ENCODE measurements at regions not wholly inside any gene's neighbourhood (a gene's known extent, or its start where the extent isn't known, plus 50 kb on each side); places are given as distances from the start of the nearest gene placed in this dataset.

GRCh38 chr3:43163895-43164493 lies 58.1 kb upstream of the POMGNT2 start:
- H3K27me3 ChIP-seq (ENCODE audit: insufficient read depth) = no peaks in the 10 kb centered on the region
- H3K36me3 ChIP-seq (replicated peaks in 1 of 2; ENCODE audit: control insufficient read depth in 1 of 2, insufficient read depth in 2 of 2, low read length in 1 of 2) = no peaks in the 10 kb centered on the region
- peaks cover 0 to 6% of the 10 kb centered on the region in 2 experiments; a peak in 1 of 4 replicates for H3K4me1 ChIP-seq (ENCODE audit: control insufficient read depth in 1 of 2, insufficient read depth in 2 of 2, low read depth in 1 of 2, low read length in 1 of 2)
- H3K79me2 ChIP-seq (ENCODE audit: insufficient read depth) = no peaks in the 10 kb centered on the region
- CTCF ChIA-PET = interaction anchor here (3.5 to 4.6 kb wide), 2 partner anchors 14 to 201 kb away, joined by 43 to 48 read pairs; no protein-coding TSS in a partner anchor
- no peak overlapping the region for H3K9ac ChIP-seq
- H3K4me3 ChIP-seq (ENCODE audit: low read depth in 2 of 2, low read length in 1 of 2) = no peak overlapping the region
- H2AFZ ChIP-seq (ENCODE audit: low read depth) = no peak overlapping the region
- POLR2A ChIA-PET = no interaction called here
- H3K4me2 ChIP-seq = no peak overlapping the region
- H3K9me2 ChIP-seq = no peaks in the 10 kb centered on the region
- no peak for DNase-seq
- H3F3A ChIP-seq (replicated peaks; ENCODE audit: insufficient read depth) = no peaks in the 10 kb centered on the region
- no peak for TF ChIP-seq RFX5 (IDR thresholded peaks at IDR 0.05; ENCODE audit: low read length)
- no peak for TF ChIP-seq POLR2AphosphoS5 (IDR thresholded peaks at IDR 0.05; ENCODE audit: low read depth, low read length)
- no peak for TF ChIP-seq NRF1 (IDR thresholded peaks at IDR 0.05; ENCODE audit: low read depth, low read length)
- TF ChIP-seq RAD21 (IDR thresholded peaks at IDR 0.05; ENCODE audit: low read length) = no peak
- TF ChIP-seq CTCF (IDR thresholded peaks at IDR 0.05) = no peak
- TF ChIP-seq TCF12 (IDR thresholded peaks at IDR 0.05) = no peak
- TF ChIP-seq IRF3 (IDR thresholded peaks at IDR 0.05; ENCODE audit: low read depth, low read length) = no peak
- no peak for TF ChIP-seq REST (IDR thresholded peaks at IDR 0.05; ENCODE audit: low read depth, low read length)
- TF ChIP-seq EZH2phosphoT487 (IDR thresholded peaks at IDR 0.05; ENCODE audit: borderline replicate concordance, low read depth) = no peak
- TF ChIP-seq USF1 (IDR thresholded peaks at IDR 0.05; ENCODE audit: borderline replicate concordance, low read depth) = no peak
- no peak for TF ChIP-seq ELF1 (IDR thresholded peaks at IDR 0.05)
- no peak for TF ChIP-seq TEAD4 (IDR thresholded peaks at IDR 0.05; ENCODE audit: borderline replicate concordance, insufficient read depth)
- TF ChIP-seq PBX3 (IDR thresholded peaks at IDR 0.05) = no peak
- no peak for TF ChIP-seq USF2 (IDR thresholded peaks at IDR 0.05; ENCODE audit: borderline replicate concordance, low read depth, low read length)
- no peak for TF ChIP-seq JUND (IDR thresholded peaks at IDR 0.05)
- TF ChIP-seq MXI1 (IDR thresholded peaks at IDR 0.05; ENCODE audit: low read depth, low read length) = no peak
- TF ChIP-seq SMC3 (IDR thresholded peaks at IDR 0.05; ENCODE audit: low read depth, low read length) = no peak
- no peak for TF ChIP-seq MAX (IDR thresholded peaks at IDR 0.05; ENCODE audit: low read depth)
- no peak for TF ChIP-seq FOSL2 (IDR thresholded peaks at IDR 0.05; ENCODE audit: borderline replicate concordance, low read depth)
- WGBS (ENCODE audit: low lambda C conversion rate) = 17% methylated on average over 3 of the region's 9 CpGs
- no peaks in the 10 kb centered on the region for H4K20me1 ChIP-seq (ENCODE audit: insufficient read depth)
- H3K27ac ChIP-seq (ENCODE audit: low read depth in 2 of 2, low read length in 1 of 2) = no peak overlapping the region
- no peaks in the 10 kb centered on the region for H3K9me3 ChIP-seq
